ENCODE measurements at regions not wholly inside any gene's neighbourhood (a gene's known extent, or its start where the extent isn't known, plus 50 kb on each side); places are given as distances from the start of the nearest gene placed in this dataset.
"Not testable (repeated sequence)": the region's sequence is repeated elsewhere in the genome, so short reads cannot be mapped to it uniquely, and the experiment has no call there.

DNA sequence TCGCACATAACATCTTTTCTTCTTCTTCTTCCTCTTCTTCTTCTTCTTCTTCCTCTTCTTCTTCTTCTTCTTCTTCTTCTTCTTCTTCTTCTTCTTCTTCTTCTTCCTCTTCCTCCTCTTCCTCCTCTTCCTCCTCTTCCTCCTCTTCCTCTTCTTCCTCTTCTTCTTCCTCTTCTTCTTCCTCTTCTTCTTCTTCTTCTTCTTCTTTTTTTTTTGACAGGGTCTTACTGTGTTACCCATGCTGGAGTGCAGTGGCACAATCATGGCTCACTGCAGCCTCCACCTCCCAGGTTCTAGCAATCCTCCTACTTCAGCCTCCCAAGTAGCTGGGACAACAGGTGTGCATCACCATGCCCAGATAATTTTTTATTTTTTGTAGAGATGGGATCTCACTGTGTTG is 151.0 kb upstream of the HS3ST2 start:
- TF ChIP-seq, protein P1, sequence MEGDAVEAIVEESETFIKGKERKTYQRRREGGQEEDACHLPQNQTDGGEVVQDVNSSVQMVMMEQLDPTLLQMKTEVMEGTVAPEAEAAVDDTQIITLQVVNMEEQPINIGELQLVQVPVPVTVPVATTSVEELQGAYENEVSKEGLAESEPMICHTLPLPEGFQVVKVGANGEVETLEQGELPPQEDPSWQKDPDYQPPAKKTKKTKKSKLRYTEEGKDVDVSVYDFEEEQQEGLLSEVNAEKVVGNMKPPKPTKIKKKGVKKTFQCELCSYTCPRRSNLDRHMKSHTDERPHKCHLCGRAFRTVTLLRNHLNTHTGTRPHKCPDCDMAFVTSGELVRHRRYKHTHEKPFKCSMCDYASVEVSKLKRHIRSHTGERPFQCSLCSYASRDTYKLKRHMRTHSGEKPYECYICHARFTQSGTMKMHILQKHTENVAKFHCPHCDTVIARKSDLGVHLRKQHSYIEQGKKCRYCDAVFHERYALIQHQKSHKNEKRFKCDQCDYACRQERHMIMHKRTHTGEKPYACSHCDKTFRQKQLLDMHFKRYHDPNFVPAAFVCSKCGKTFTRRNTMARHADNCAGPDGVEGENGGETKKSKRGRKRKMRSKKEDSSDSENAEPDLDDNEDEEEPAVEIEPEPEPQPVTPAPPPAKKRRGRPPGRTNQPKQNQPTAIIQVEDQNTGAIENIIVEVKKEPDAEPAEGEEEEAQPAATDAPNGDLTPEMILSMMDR (conservative IDR thresholded peaks at IDR 0.05; ENCODE audit: low read length), result not testable (repeated sequence)
- not testable (repeated sequence) for TF ChIP-seq EZH2phosphoT487 (IDR thresholded peaks at IDR 0.05; ENCODE audit: borderline replicate concordance, low read depth, low read length)

Measured in OCI-LY7 (cell line).